Liver (tissue), 8 donors: ENCODE measurements at regions not wholly inside any gene's neighbourhood (a gene's known extent, or its start where the extent isn't known, plus 50 kb on each side); places are given as distances from the start of the nearest gene placed in this dataset.

Experiments
- DNase-seq: peaks from one replicate; pipeline ENCODE4 v3.0.0-alpha.2; 2017; ENCODE audit warnings: low spot score
- H3K27ac ChIP-seq, 2 donors: one replicate each; pipeline ENCODE4 v1.7.0; 2013; ENCODE audit warnings: inconsistent platforms in 2 of 2, low read length in 2 of 2, control low read depth in 1 of 2, low read depth in 1 of 2, mild to moderate bottlenecking in 1 of 2
- H3K27me3 ChIP-seq, 4 donors: one replicate each; pipeline versions ENCODE4 v1.6.1 to v1.7.0; 2013; ENCODE audit warnings: low read length in 3 of 4, inconsistent platforms in 1 of 4, mild to moderate bottlenecking in 1 of 4, moderate library complexity in 1 of 4; ENCODE audit not compliant: control insufficient read depth in 4 of 4, insufficient read depth in 4 of 4
- H3K36me3 ChIP-seq, 4 donors: one replicate each; pipeline versions ENCODE4 v1.6.1 to v1.7.0; 2013; ENCODE audit warnings: low read length in 3 of 4, mild to moderate bottlenecking in 3 of 4, low read depth in 1 of 4, moderate library complexity in 1 of 4; ENCODE audit not compliant: control insufficient read depth in 4 of 4, insufficient read depth in 3 of 4
- H3K4me1 ChIP-seq, 4 donors: one replicate each; pipeline versions ENCODE4 v1.6.1 to v1.7.0; 2013; ENCODE audit warnings: low read length in 3 of 4, mild to moderate bottlenecking in 3 of 4, moderate library complexity in 1 of 4; ENCODE audit not compliant: control insufficient read depth in 4 of 4, insufficient read depth in 4 of 4
- H3K4me3 ChIP-seq, 3 donors: one replicate each; pipeline versions ENCODE4 v1.6.1 to v1.7.0; 2013; ENCODE audit warnings: low read length in 3 of 3, control low read depth in 1 of 3, low read depth in 1 of 3, mild to moderate bottlenecking in 1 of 3
- H3K9ac ChIP-seq, 2 donors: one replicate each; pipeline ENCODE4 v1.7.0; 2013; ENCODE audit warnings: low read length in 2 of 2, mild to moderate bottlenecking in 2 of 2, moderate library complexity in 2 of 2, control low read depth in 1 of 2, low read depth in 1 of 2
- H3K9me3 ChIP-seq, 4 donors: one replicate each; pipeline versions ENCODE4 v1.6.1 to v1.7.0; 2013; ENCODE audit warnings: low read length in 3 of 4; ENCODE audit not compliant: control insufficient read depth in 4 of 4
- ATF3 ChIP-seq: IDR thresholded peaks from 2 replicates; pipeline ENCODE4 v1.6.1; 2016; ENCODE audit warnings: antibody characterized with exemption
- CTCF ChIP-seq: fragments of 150-350 bp; IDR thresholded peaks from 2 replicates; pipeline ENCODE4 v1.5.1; 2017; ENCODE audit warnings: improper control_type of control experiment, low read depth, low read length; ENCODE audit not compliant: missing input control
- EGR1 ChIP-seq, 2 donors: IDR thresholded peaks; 2 replicates each; pipeline ENCODE4 v1.6.1; 2016 to 2018; ENCODE audit warnings: antibody characterized with exemption in 2 of 2, low read depth in 2 of 2
- FOXA1 ChIP-seq: IDR thresholded peaks from 2 replicates; pipeline ENCODE4 v1.6.1; 2016; ENCODE audit warnings: antibody characterized with exemption
- FOXA2 ChIP-seq: IDR thresholded peaks from 2 replicates; pipeline ENCODE4 v1.6.1; 2016; ENCODE audit warnings: antibody characterized with exemption
- GABPA ChIP-seq, 2 donors: IDR thresholded peaks in 1 of 2; conservative IDR thresholded peaks in 1 of 2; 2 replicates each; pipeline ENCODE4 v1.6.1; 2016; ENCODE audit warnings: antibody characterized with exemption in 2 of 2, mild to moderate bottlenecking in 1 of 2, moderate library complexity in 1 of 2
- HNF4A ChIP-seq, 2 donors: conservative IDR thresholded peaks; 2 replicates each; pipeline ENCODE4 v1.6.1; 2016; ENCODE audit warnings: antibody characterized with exemption in 2 of 2, mild to moderate bottlenecking in 2 of 2
- HNF4G ChIP-seq: IDR thresholded peaks from 2 replicates; pipeline ENCODE4 v1.6.1; 2016; ENCODE audit warnings: antibody characterized with exemption
- JUND ChIP-seq, 2 donors: IDR thresholded peaks; 2 replicates each; pipeline ENCODE4 v1.6.1; 2016; ENCODE audit warnings: antibody characterized with exemption in 2 of 2
- MAX ChIP-seq: IDR thresholded peaks from 2 replicates; pipeline ENCODE4 v1.6.1; 2016; ENCODE audit warnings: antibody characterized with exemption
- NR2F2 ChIP-seq: IDR thresholded peaks from 2 replicates; pipeline ENCODE4 v1.6.1; 2016; ENCODE audit warnings: antibody characterized with exemption
- RAD21 ChIP-seq, 2 donors: IDR thresholded peaks; 2 replicates each; pipeline ENCODE4 v1.6.1; 2016; ENCODE audit warnings: antibody characterized with exemption in 2 of 2, mild to moderate bottlenecking in 2 of 2
- REST ChIP-seq: IDR thresholded peaks from 2 replicates; pipeline ENCODE4 v1.6.1; 2016; ENCODE audit warnings: antibody characterized with exemption, mild to moderate bottlenecking
- RXRA ChIP-seq, 2 donors: IDR thresholded peaks; 2 replicates each; pipeline ENCODE4 v1.6.1; 2017 to 2018; ENCODE audit warnings: antibody characterized with exemption in 2 of 2, mild to moderate bottlenecking in 1 of 2
- SP1 ChIP-seq: IDR thresholded peaks from 2 replicates; pipeline ENCODE4 v1.6.1; 2018; ENCODE audit warnings: antibody characterized with exemption, mild to moderate bottlenecking
- TAF1 ChIP-seq: conservative IDR thresholded peaks from 2 replicates; pipeline ENCODE4 v1.6.1; 2016; ENCODE audit warnings: antibody characterized with exemption, mild to moderate bottlenecking
- YY1 ChIP-seq: IDR thresholded peaks from 2 replicates; pipeline ENCODE4 v1.6.1; 2016; ENCODE audit warnings: antibody characterized with exemption, mild to moderate bottlenecking
- ZBTB33 ChIP-seq: IDR thresholded peaks from 2 replicates; pipeline ENCODE4 v1.6.1; 2016; ENCODE audit warnings: antibody characterized with exemption
- WGBS: extraction: QIAGEN DNeasy Blood & Tissue Kit; methylation state at CpG from one replicate; pipeline ENCODE4 v1.1.7; 2013; 5-methylcytosine and 5-hydroxymethylcytosine counted together
- donor health status: healthy.
- donor health status: healthy.
- donor health status: healthy.
- donor health status: healthy.
- donor health status: healthy.

- no peaks in the 10 kb centered on the region for H3K36me3 ChIP-seq
- TF ChIP-seq YY1 (no peak), JUND (IDR thresholded peaks at IDR 0.05) (no peak), GABPA (IDR thresholded peaks at IDR 0.05 in 1 of 2, conservative IDR thresholded peaks at IDR 0.05 in 1 of 2) (no peak), REST (no peak), NR2F2 (no peak), SP1 (no peak), FOXA2 (no peak), EGR1 (IDR thresholded peaks at IDR 0.05; ENCODE audit: low read depth in 2 of 2) (no peak), CTCF (no peak), FOXA1 (no peak), MAX (no peak), RAD21 (IDR thresholded peaks at IDR 0.05) (no peak), TAF1 (no peak), HNF4G (no peak), ATF3 (no peak), RXRA (IDR thresholded peaks at IDR 0.05) (no peak)
These were observed 909.1 kb downstream of the NCAM2 start for GRCh38 chr21:21907271-21907670.

GRCh38 chr21:21915816-21916215 lies 917.6 kb downstream of the NCAM2 start:
- Histone ChIP-seq H3K36me3 (no peaks in the 10 kb centered on the region), H3K27ac (no peak overlapping the region), H3K9ac (no peak overlapping the region), H3K4me3 (no peak overlapping the region), H3K27me3 (no peaks in the 10 kb centered on the region), H3K9me3 (no peaks in the 10 kb centered on the region), H3K4me1 (no peaks in the 10 kb centered on the region)
- WGBS, result 51% methylated on average over 2 of the region's 2 CpGs
- DNase-seq, result no peak
- TF ChIP-seq RXRA (IDR thresholded peaks at IDR 0.05) (no peak), HNF4A (conservative IDR thresholded peaks at IDR 0.05) (no peak), TAF1 (no peak), YY1 (no peak), ATF3 (no peak), REST (no peak), FOXA2 (no peak), SP1 (no peak), HNF4G (no peak), ZBTB33 (no peak), MAX (no peak)

More at GRCh38 chr21:21907271-21907670, 909.1 kb downstream of the NCAM2 start:
- Histone ChIP-seq H3K27ac (no peak overlapping the region), H3K4me3 (no peak overlapping the region), H3K9ac (no peak overlapping the region), H3K4me1 (no peaks in the 10 kb centered on the region), H3K9me3 (peaks cover 0 to 3% (median under 1%) of the 10 kb centered on the region in 4 donors), H3K27me3 (no peaks in the 10 kb centered on the region)
- DNase-seq, result no peak
- WGBS, result 58% methylated on average over 3 of the region's 3 CpGs
